PC-9 (cell line): ENCODE measurements at regions not wholly inside any gene's neighbourhood (a gene's known extent, or its start where the extent isn't known, plus 50 kb on each side); places are given as distances from the start of the nearest gene placed in this dataset.

ENCODE experiments used
- BruUV-seq: library from RNA; stranded (reverse); fragments of 400-500 nt; replicated peaks from 2 replicates; lab custom pipeline; 2021; lab: Mats Ljungman, UMichigan
- CTCF ChIA-PET: fragments of 300-600 bp; sonication (Branson Sonifier 250); formaldehyde crosslinking; loops from one replicate; lab custom pipeline; 2022; ENCODE audit warnings: antibody characterized with exemption; lab: Charles Lee
- POLR2A ChIA-PET: fragments of 300-600 bp; sonication (Branson Sonifier 250); formaldehyde crosslinking; loops from one replicate; lab custom pipeline; 2022; ENCODE audit warnings: antibody characterized with exemption; ENCODE audit not compliant: unreplicated experiment; lab: Charles Lee
- DNase-seq, 2 experiments: peaks; one replicate each; pipeline versions ENCODE4 v3.0.0 to v3.0.0-alpha.2; 2015 to 2022; ENCODE audit warnings: mixed read lengths in 1 of 2
- H2AFZ ChIP-seq: fragments of 200-600 bp; sonication (generic); 2 replicates; pipeline ENCODE4 v1.8.1; 2017; ENCODE audit warnings: antibody characterized with exemption
- H3F3A ChIP-seq: fragments of 200-600 bp; sonication (generic); 2 replicates; pipeline ENCODE4 v1.8.1; 2017; ENCODE audit warnings: antibody characterized with exemption, mild to moderate bottlenecking, low read depth; ENCODE audit not compliant: insufficient read depth
- H3K27ac ChIP-seq: fragments of 200-600 bp; sonication (generic); 2 replicates; pipeline ENCODE4 v1.6.1; 2016; ENCODE audit warnings: mixed run types
- H3K27me3 ChIP-seq: fragments of 200-600 bp; sonication (generic); 2 replicates; pipeline ENCODE4 v1.6.1; 2016; ENCODE audit warnings: low read depth, mixed run types; ENCODE audit not compliant: insufficient read depth
- H3K36me3 ChIP-seq: fragments of 200-600 bp; sonication (generic); 2 replicates; pipeline ENCODE4 v1.6.1; 2016; ENCODE audit warnings: low read depth, mixed run types
- H3K4me1 ChIP-seq: fragments of 200-600 bp; sonication (generic); replicated peaks from 2 replicates; pipeline ENCODE4 v1.6.1; 2016; ENCODE audit warnings: mixed run types; ENCODE audit not compliant: insufficient read depth
- H3K4me2 ChIP-seq: fragments of 200-600 bp; sonication (generic); 2 replicates; pipeline ENCODE4 v1.6.1; 2017; ENCODE audit warnings: mixed run types
- H3K4me3 ChIP-seq: fragments of 200-600 bp; sonication (generic); 2 replicates; pipeline ENCODE4 v1.6.1; 2016; ENCODE audit warnings: mixed run types
- H3K79me2 ChIP-seq: fragments of 200-600 bp; sonication (generic); 2 replicates; pipeline ENCODE4 v1.6.1; 2017; ENCODE audit warnings: low read depth, mixed run types
- H3K9me2 ChIP-seq: fragments of 200-600 bp; sonication (generic); 2 replicates; pipeline ENCODE4 v1.8.1; 2017; ENCODE audit warnings: mild to moderate bottlenecking; ENCODE audit not compliant: insufficient read depth
- H3K9me3 ChIP-seq: fragments of 200-600 bp; sonication (generic); 2 replicates; pipeline ENCODE4 v1.8.1; 2016; ENCODE audit warnings: low read depth; ENCODE audit not compliant: insufficient read depth
- H4K20me1 ChIP-seq: fragments of 200-600 bp; sonication (generic); 2 replicates; pipeline ENCODE4 v1.8.1; 2017; ENCODE audit not compliant: insufficient read depth
- CTCF ChIP-seq: fragments of 200-600 bp; sonication (generic); conservative IDR thresholded peaks from 2 replicates; pipeline ENCODE4 v1.6.1; 2017; ENCODE audit warnings: mixed run types, antibody characterized with exemption, mild to moderate bottlenecking, moderate library complexity
- EZH2 ChIP-seq: fragments of 200-600 bp; sonication (generic); IDR thresholded peaks from 2 replicates; pipeline ENCODE4 v1.8.0; 2017; ENCODE audit warnings: antibody characterized with exemption, low read depth
- intact Hi-C: fragments of 100-400 bp; cut with micrococcal nuclease; formaldehyde crosslinking; loops from one replicate; pipeline ENCODE4 v1.10.0; 2022; ENCODE audit not compliant: unreplicated experiment

DNA sequence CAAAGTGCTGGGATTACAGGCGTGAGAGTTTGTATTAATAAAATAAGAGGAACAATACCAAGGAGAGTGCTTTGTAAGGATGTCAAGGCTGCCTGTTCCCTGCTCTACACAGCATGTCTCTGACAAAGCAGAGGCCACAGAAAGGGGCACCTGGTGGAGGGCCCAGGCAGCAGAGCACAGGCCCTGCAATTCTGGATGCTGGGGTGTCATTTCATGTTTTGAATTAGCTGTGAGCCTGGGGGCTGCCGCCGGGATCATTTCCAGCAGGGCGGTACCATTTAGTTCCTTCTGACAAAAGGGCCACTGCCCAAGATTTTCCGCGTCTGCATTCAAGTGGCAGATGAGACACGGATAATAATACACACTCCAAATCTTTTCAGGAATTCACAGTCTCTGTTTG, 396.9 kb downstream of the GADD45G start:
- Histone ChIP-seq H2AFZ (no peak overlapping the region), H3K4me1 (no peaks in the 10 kb centered on the region), H3K79me2 (no peaks in the 10 kb centered on the region), H3K9me2 (no peaks in the 10 kb centered on the region), H4K20me1 (0 out of 2 replicates have a peak, but pooled peaks cover 5% of the 10 kb centered on the region), H3K9me3 (no peaks in the 10 kb centered on the region), H3K4me3 (no peak overlapping the region), H3F3A (no peaks in the 10 kb centered on the region), H3K4me2 (no peak overlapping the region), H3K27ac (no peak overlapping the region), H3K36me3 (no peaks in the 10 kb centered on the region), H3K27me3 (peaks cover 72% of the 10 kb centered on the region)
- intact Hi-C loops = no loop called here
- DNase-seq = no peak
- ChIA-PET CTCF (no interaction called here), POLR2A (no interaction called here)
- BruUV-seq = no TSS peak
- no peak for TF ChIP-seq EZH2
- TF ChIP-seq CTCF = no peak

- intact Hi-C loops = no loop called here
- no peak for DNase-seq
- Histone ChIP-seq H3K36me3 (no peaks in the 10 kb centered on the region), H3F3A (no peaks in the 10 kb centered on the region), H3K79me2 (no peaks in the 10 kb centered on the region), H4K20me1 (0 out of 2 replicates have a peak, but pooled peaks cover 5% of the 10 kb centered on the region), H3K4me2 (no peak overlapping the region), H3K27me3 (peaks cover 72% of the 10 kb centered on the region), H3K9me3 (no peaks in the 10 kb centered on the region), H3K4me3 (no peak overlapping the region), H3K9me2 (no peaks in the 10 kb centered on the region), H3K4me1 (no peaks in the 10 kb centered on the region), H3K27ac (no peak overlapping the region), H2AFZ (no peak overlapping the region)
- no TSS peak for BruUV-seq
- ChIA-PET POLR2A (no interaction called here), CTCF (no interaction called here)
- TF ChIP-seq EZH2 (no peak), CTCF (no peak)
These were observed 397.8 kb downstream of the GADD45G start for GRCh38 chr9:90002397-90003271.

- H3K27ac ChIP-seq = no peak overlapping the region
- no peaks in the 10 kb centered on the region for H3K9me3 ChIP-seq
- H3F3A ChIP-seq = no peaks in the 10 kb centered on the region
- intact Hi-C loops = no loop called here
- POLR2A ChIA-PET = interaction anchor here (0.6 kb wide), 1 partner anchor 1812 kb away, joined by 3 read pairs; no protein-coding TSS in a partner anchor
- H3K4me3 ChIP-seq = no peak overlapping the region
- DNase-seq = no peak
- H2AFZ ChIP-seq = no peak overlapping the region
- TF ChIP-seq CTCF (no peak), EZH2 (no peak)
- H3K36me3 ChIP-seq = no peaks in the 10 kb centered on the region
- H3K27me3 ChIP-seq = peaks cover 71% of the 10 kb centered on the region
- 0 out of 2 replicates have a peak, but pooled peaks cover under 1% of the 10 kb centered on the region for H4K20me1 ChIP-seq
- H3K79me2 ChIP-seq = no peaks in the 10 kb centered on the region
- BruUV-seq = no TSS peak
- H3K4me2 ChIP-seq = no peak overlapping the region
- H3K9me2 ChIP-seq = no peaks in the 10 kb centered on the region
- no peaks in the 10 kb centered on the region for H3K4me1 ChIP-seq
- CTCF ChIA-PET = no interaction called here
These were observed 400.6 kb downstream of the GADD45G start for GRCh38 chr9:90005388-90005787.
